NCI-H510A treated with DMSO at 0.1 percent for 48 hours (cell line): ENCODE measurements at regions not wholly inside any gene's neighbourhood (a gene's known extent, or its start where the extent isn't known, plus 50 kb on each side); places are given as distances from the start of the nearest gene placed in this dataset.

Experiments used
- DNase-seq: peaks from one replicate; lab custom pipeline; 2025; lab: John Stamatoyannopoulos, UW

DNA sequence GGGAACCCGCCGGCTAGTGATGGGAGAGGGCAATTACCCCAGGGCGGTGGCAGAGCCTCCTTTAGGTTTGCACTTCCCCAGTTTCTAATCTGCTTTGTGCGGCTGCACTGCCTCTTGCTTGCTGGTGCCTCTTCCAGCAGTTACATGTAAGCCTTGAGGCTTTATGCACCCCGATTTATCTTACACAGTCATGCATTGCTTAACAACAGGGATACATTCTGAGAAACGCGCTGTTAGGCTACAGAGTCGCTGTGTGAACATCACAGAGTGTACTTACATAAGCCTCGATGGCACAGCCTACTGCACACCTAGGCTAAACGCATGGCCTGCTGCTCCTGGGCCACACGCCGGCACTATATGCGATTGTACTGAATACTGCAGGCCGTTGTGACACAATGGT is 155.6 kb upstream of the MKI67 start:
- DNase-seq, result no peak

DNA sequence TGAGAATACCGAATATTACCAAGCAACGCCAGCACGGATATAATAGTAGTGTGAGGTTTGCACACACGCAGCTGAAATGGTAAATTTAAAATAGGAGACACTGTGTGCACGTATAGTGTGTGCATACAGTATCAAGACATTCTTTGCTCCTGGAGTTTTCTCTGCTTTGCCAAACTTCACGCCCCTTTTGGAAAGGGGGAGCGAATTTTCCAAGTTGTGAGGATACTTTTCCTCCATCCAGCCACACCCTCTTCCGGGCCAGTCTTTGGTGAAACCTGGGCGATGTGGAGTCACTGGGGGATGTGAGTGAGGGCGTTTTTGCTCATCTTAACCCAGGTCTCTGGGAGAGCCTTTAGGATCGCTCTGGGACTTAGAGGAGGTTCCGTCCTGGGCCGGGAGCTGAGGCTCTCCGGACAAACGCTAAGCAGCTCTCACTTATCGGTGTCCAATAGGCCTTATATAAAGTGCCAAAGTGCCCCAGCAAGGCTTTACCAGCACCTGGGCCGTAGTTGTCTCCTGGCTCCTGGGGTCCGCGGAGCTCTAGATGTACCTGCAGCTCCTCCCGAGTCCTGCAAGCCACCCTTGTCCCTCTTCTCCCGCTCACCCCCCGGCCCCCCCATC is 160.0 kb upstream of the MKI67 start:
- no peak for DNase-seq

DNA sequence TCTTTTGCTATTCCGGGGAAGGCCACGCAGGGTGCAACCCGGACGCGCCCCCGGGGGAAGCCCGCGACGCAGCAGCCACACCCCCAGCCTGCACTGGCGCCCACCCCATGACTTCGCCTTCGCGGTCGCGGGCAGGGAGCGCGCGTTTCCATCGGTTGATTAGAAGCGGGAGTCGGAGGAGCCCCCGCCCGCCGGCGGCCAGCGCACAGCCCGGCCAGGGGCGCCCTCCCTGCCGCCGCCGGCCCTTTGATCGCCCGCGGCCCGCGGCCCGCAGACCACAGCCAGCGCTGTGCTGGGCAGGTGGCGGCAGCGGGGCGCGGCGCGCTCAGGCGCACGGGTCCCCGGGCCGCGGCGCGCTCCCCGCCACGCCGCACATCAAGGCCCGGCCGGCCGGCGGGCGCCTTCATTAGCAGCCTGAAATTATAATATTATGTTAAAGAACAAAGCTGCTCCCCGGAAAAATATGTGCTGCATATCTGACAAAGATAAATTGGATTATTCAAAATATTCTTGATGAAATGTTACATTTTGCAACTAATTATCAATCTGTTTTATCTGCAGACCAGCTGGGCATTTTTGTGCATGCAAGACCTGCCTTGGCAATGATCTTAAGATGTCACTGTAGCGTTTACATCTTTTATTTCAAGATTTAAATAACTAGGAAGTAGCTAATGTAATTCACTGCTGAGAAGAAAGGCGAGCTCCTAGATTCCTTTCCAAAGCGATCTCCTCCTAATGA is 160.7 kb upstream of the MKI67 start:
- DNase-seq, result no peak

DNA sequence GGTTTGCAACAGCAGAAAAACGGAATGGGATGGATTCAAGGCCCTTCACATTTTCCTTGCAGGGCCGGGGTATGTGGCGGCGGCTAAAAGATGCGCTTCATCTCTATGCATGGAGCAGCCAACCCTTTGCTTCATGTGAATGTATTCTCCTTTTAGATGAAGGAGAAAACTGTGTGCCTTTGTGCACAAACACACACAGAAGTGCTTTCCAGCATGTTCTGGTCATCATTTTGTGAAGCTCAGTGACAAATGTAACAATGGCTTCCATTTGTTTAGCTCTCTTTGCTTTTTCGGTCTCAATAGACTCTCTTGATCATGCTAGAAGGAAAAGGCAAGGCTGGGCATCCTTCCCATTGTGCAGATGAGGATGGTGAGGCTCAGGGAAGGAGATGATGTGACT is 161.7 kb upstream of the MKI67 start:
- no peak for DNase-seq

DNA sequence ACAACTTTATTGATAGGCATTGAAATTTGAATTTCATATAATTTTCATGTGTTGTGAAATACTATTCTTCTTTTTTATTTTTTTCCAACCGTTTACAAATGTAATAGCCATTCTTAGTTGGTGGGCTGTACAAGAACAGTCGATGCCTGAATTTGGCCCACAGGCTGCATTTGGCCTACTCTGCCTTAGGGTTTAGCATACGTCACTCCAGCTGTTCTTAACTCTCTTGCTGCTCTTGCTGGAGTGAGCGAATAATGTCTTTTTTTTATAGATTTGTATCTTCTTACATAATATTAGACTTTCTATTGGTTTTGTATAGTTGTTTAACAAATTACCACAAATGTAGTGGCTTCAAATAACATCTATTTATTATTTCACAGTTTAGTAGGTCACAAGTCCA is 163.4 kb upstream of the MKI67 start:
- no peak for DNase-seq

DNA sequence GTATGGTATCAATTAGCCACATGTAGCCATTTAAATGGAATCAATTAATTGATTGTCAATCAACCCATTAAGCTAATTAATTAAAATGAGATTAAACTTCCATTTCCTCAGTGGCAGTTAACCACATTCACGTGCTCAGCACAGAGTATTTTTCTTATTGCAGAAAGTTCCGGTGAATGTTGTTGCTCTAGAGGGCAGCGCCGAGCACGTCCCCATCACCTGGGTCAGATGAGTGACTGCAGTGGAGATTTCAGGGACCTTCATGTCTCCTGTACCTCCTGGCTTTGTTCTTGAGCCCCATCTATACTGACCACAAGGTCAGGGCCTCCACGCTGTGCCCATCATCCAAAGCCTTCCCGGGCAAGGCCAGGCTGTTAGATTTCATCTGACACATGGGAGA is 168.8 kb upstream of the MKI67 start:
- no peak for DNase-seq

DNA sequence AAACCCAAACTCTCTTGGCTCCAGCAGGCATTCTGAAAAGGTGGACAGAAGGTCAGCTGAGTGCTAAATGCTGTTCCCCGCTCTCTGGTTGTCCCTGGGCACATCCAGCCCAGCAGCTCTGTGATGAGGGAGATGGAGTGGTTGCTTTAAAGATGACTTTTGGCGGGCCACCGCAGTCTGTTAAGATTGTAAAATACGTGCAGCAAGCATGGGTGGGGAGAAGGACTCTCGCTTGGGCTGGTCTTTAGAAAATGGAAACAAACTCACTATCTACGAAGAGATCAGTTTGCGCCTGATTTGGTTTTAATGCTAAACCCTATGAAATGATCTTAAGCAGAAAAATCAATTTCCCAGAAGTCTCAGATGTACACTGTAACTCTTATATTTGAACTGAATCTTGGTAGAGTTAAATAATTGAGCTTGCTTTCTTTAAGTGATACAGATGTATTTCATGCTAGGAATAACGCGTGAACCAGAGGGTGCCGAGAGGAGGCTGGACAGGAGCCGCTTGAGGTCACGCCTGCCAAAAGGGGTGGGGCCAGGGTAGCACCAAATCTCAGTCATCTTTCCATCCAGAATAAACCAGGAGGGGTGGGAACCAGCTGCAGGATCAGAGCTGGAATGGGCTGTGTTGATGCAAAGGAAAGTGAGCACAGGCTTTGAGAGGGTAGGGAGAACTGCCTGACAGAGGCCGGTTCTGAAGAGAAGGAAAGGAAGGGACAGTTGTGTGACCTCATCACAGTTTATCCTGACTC is 170.2 kb upstream of the MKI67 start:
- DNase-seq, result no peak

DNA sequence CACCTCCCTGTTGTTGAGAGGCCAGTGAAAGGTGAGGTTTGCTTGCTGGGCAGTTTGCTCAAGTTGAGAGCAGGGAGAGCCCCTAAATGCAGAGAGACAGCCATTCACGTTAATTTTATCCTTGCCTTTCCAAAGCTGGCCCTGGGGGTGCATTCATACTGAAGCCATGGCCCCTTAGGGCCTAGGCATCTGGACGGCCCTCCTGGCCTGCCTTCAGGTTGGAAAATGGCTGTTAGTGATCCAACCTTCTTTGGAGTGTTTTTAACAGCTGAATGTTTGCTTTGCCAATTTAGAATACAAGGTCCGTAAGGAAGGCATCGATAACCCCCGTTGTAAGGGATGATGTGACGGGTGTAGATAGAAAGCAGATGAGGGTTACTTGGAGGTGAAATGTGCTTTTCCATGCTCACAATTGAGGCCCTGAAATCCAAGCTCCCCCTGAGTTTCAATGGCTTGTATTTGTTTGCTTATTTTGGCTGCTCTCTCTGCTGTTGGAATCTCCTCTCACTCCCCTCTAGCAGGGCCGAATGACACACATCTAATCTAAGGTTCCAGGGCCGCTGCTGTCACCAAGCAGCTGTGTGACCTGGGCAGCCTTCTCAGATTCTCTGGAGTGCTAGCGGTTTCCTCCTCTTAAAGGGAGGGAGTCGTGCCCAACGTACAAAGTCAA is 171.6 kb upstream of the MKI67 start:
- no peak for DNase-seq

DNA sequence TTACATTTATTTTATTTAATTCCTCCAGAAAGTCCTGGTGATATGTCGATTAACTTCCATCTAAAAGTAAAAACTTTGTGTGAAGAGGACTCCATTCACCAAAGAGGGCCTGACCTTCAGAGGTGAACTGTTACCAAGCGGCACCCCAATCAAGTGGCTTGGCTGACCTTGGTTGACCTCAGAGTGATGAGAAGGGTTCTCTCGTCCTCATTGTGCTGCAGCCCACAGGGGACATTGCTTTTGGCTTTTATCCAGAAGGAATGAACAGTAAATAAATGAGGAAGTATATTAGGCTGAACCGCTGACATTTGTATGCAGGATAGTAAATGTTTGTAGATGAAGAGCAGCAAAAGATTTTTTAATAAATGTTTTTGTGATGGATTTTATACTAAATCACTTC is 172.4 kb upstream of the MKI67 start:
- DNase-seq, result no peak

DNA sequence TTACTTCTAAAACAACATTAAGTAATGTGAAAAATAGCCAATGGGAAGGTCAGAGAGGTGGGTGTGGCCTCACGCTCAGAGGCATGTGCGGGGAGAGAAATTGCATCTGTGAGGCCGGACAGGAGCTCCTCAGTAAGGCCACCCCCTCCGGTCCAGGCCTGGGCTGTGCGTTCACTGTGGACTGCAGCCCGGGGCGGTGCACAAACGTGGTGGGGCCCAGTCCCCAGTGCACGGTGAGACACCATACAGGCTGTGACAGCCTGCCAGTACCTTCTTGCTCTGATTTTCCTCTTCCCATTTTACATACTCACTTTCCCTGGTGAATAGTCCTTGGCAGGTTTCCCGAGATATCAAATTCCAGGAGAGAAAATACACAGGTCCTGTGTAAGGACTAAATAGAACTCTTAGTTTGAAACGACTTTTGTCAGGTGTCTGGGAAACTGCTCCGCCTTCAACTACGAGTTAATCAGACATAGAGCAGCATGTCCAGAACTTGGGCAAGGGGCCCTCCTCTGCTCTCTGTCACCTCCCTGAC is 174.1 kb upstream of the MKI67 start:
- no peak for DNase-seq

DNA sequence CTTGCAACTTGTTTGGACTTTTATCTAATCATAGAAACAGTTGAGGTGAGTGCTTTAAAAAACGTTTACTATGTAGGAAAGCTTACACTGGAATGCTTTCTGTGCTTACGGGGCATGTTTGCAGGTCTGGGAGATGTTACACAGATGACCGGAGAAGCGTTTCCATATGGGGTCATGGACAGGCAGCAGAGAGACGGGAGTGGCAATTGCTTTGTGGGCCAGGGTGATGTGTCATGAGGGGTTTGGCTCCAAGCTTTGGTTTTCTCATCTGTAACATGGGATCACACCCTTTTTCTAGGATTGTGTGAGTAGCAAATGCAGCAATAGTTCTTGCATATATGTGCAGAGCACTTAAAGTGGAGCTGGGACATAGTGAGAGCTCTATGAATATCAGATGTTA is 174.8 kb upstream of the MKI67 start:
- DNase-seq, result no peak

DNA sequence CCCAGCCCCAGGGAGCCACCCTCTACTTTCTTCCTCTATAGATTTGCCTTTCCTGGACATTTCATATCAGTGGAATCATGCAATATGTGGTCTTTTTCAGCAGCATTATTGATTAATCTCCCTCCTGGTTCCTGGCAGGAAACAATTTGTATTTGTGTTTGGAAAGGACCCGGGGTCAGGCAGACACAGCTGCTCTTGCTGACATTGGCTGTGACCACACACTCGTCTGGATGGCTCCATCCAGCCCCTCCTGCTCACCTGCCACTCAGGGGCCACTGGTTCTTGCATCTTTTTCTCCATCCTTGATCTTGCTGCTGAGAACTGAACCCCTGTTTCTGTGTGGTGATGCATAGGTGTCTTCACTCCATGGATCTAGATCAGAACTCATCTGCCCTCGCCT is 176.6 kb upstream of the MKI67 start:
- no peak for DNase-seq

DNA sequence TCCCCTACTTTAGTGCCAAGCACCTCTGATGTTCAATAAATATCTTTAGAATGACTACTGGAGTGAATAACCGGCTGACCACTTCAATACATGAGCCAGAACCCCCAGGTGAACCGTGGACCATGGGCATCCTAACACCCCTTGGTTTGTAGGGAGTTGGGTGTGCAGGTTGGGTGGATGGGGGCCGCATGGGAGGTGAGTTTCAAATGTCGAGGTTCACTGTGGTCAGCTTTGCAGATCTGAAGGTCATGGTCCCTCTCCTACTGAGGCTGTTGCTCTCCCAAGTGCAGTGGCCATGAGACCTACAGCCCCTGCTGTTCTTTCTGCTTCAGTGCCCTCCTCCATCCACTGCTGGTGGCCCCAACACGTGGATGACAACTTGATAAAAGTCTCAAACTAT is 178.0 kb upstream of the MKI67 start:
- DNase-seq, result no peak

DNA sequence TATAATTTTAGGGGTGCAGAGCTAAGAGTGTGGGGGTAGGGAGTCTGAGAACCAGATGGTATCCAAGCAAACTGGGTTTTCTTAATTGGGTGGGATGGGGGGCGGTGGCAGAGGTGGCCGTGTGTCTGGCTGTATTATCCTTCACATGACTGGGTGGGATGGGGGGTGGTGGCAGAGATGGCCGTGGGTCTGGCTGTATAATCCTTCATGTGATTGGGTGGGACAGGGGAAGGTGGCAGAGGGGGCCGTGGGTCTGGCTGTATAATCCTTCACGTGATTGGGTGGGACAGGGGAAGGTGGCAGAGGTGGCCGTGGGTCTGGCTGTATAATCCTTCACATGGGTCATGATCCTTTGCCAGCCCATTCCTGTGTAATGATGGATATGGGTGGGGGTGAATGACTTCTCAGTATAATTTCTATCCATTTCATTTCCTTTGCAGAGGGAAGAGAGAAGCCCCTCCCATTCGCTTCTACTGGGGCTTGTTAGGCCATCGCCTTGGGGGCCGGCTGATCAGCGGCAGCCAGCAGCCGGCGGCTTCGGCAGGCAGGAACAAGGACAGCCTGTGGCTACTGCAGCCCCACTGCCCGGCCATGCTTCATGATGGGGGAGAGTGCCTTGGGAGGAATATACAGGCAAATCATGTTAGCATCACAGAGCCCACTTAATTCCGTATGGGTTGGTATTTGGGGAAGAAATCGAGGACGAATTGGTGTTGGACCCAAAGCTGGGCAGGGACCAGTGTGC is 179.6 kb upstream of the MKI67 start:
- no peak for DNase-seq

DNA sequence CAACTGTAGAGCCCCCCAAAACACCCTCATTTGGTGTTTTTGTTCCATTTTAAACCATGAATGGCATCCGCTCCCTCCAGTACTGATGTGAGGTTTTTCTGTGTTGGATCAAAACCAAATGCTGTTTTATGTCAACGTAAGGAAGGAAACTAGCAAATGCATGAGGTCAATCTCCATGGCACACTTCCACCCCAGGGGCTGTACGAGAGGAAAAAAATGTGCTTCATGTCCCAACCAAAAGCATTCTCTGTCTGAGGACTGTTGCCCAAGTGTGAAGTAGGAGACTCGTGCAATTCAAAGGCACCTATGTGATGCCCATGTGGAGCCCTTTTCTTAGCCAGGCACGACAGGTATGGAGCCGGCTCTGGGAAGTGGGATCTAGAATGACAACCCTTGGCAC is 180.3 kb upstream of the MKI67 start:
- DNase-seq, result no peak

DNA sequence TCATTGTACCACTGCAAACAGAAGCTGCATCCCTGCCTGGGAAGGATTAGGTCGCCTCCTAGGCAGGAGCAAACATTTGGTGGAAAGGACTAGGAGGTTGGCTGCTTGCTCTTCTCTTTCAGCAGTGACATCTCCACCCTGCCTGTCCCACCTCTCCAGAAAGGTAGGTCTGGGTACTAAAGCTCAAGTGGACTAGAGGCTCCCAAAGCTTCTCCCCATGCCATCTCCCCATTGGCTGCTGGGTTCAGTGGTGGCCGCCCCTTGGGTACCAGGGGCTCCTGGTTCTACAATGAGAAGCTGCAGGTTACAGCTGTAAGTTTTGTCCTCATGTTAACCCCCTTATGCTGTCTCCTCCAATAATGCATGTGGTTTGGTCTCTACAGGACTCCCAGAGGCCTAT is 180.7 kb upstream of the MKI67 start:
- no peak for DNase-seq

DNA sequence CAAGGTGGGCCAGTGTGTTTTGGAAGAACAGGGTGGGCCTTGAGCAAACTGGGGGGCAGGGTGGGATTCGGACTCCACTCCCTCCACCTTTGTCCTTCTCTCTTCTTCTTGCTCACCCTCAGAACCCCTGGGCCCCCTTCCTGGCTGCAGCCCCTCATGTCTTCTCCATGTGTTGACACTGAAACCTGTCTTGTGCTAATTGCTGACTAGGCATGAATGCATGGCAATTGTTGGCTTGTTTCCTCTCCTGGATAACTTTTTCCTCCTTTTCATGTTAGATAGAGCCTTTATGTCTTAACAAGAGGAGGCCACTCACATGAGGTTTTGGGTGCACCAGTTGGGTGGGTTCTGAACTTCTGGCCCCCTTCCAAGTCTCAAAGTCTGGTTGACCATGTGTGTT is 181.6 kb upstream of the MKI67 start:
- DNase-seq, result no peak

DNA sequence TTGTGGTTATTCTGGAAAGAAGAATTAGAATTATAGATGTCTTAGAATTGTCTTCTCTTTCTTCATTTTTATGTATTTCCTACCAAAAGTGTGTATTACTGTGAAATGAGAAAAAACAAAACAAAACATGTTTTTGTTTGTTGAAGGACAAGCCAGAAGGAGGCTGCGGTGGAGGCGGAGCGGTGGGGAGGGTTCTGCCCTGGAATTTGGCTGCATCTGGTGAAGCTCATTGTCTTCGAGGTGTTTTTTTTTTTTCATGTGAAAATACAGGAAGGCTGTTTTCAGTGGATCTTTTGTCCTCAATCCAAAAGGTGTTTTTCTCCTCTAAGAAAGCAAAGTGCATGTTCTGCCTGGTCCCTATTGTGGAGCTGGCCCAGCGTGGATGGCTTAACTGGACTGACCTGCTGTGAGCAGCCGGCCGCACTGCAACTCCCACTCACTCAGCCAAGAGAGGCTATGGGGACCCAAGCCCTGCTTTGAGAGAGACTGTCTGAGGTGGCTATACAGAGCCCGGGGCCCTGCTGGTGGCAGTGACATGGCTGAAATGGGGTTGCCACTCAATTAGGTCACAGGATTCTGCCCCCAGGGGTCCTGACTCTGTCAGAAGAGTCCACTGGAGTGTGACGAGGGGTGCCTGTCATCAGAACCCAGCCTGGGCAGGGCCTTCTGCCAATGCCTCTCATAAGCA is 184.9 kb upstream of the MKI67 start:
- DNase-seq, result no peak

DNA sequence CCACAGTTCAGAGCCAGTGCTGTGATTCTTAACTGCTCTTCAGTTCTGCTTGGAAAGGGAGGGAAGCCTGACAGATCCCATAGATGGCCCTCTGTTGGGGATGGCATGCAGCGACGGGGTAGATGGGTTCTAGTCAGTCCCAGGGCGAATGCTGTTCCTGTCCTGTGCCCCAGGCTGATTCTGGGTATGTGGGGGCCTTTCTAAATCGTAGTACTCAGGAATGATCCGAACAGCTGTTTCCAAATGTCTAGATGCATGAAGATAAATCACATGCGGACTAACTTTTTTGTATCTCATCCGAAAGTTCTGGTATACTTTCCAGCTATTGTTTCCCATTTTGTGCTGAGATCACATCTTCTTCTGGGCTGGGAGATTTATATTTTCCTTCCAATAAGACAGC is 186.0 kb upstream of the MKI67 start:
- no peak for DNase-seq

DNA sequence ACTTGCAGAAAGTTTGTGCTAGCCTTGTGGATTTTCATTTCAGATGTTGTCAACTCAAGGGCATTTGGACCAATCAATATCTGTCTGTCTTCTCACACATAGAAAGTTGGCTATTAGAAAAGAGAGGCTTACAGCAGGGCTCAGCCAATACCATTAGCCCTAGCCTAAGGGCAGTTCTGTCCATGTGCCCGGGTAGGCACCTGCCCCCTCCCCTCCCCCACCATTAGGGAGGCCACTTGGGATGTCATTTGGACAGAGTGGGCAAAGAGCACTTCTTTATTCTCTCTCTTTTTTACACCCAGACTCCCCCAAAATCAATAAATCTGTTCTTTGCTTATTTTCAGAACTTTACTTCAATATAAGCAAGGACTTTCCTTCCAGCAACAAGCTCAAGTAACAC is 188.5 kb upstream of the MKI67 start:
- DNase-seq, result no peak

DNA sequence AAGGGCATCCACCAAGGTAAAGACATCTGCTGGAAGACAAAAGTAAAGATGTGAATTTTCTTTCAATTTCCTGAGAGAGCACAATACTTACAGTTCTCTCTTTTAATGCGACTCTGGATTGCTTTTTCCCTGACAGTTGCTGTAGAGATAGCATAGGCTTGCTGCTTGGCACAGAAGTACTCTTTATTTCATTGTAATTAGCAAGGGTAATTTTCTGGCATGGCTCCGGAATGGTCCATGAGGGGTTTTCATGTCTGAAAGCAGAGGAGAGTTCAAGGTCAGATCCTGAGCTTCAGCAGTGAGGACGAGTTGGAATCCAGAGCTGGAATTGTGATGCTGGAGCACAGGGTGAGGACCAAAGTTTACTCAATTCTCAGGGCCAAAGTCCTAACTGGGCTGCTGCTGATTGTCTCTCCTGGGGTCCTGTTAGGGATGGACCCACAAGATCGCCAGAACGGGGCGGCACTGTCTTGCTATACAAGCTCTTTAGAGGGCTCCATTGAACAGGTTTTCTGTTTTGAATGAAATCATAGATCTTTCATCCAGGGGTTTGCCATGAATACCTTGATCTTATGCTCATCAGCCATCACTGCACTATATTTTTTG is 190.0 kb upstream of the MKI67 start:
- DNase-seq, result no peak
